Neutrophil (primary cell): ENCODE measurements at regions not wholly inside any gene's neighbourhood (a gene's known extent, or its start where the extent isn't known, plus 50 kb on each side); places are given as distances from the start of the nearest gene placed in this dataset.

Experiments used
- H3K27ac ChIP-seq: fragments of 200-600 bp; sonication (generic); 2 replicates; pipeline ENCODE4 v1.5.1; 2016; ENCODE audit warnings: mild to moderate bottlenecking, moderate library complexity
- H3K27me3 ChIP-seq: fragments of 200-600 bp; sonication (generic); 2 replicates; pipeline ENCODE4 v1.6.0; 2016; ENCODE audit warnings: mild to moderate bottlenecking
- H3K36me3 ChIP-seq: fragments of 200-600 bp; sonication (generic); 2 replicates; pipeline ENCODE4 v1.5.1; 2017
- H3K4me1 ChIP-seq, 2 experiments: fragments of 200-600 bp in 1 of 2; sonication (generic) in 1 of 2; 1 replicate in 1 of 2; 2 replicates in 1 of 2; pipeline versions ENCODE4 v1.5.1 to v1.6.1; 2013 to 2016; ENCODE audit warnings: low read depth in 1 of 2, low read length in 1 of 2, mild to moderate bottlenecking in 1 of 2, moderate library complexity in 1 of 2; ENCODE audit not compliant: control insufficient read depth in 1 of 2, insufficient read depth in 1 of 2
- H3K4me3 ChIP-seq, 2 experiments: fragments of 200-600 bp in 1 of 2; sonication (generic) in 1 of 2; 1 replicate in 1 of 2; 2 replicates in 1 of 2; pipeline ENCODE4 v1.5.1; 2013 to 2016; ENCODE audit warnings: low read depth in 1 of 2, low read length in 1 of 2, mild to moderate bottlenecking in 1 of 2, moderate library complexity in 1 of 2
- H3K9me3 ChIP-seq: fragments of 200-600 bp; sonication (generic); 2 replicates; pipeline ENCODE4 v1.5.1; 2016
- CTCF ChIP-seq: fragments of 200-600 bp; sonication (generic); IDR thresholded peaks from 2 replicates; pipeline ENCODE4 v1.5.1; 2016; ENCODE audit warnings: antibody characterized with exemption

GRCh38 chr11:128161994-128162393 is 425.4 kb downstream of the ETS1 start:
- H3K9me3 ChIP-seq, result no peaks in the 10 kb centered on the region
- no peak overlapping the region for H3K4me3 ChIP-seq
- H3K4me1 ChIP-seq, result peaks cover 5 to 6% of the 10 kb centered on the region in 2 experiments
- no peaks in the 10 kb centered on the region for H3K27me3 ChIP-seq
- no peak for TF ChIP-seq CTCF
- H3K36me3 ChIP-seq, result no peaks in the 10 kb centered on the region
- H3K27ac ChIP-seq, result no peak overlapping the region

GRCh38 chr11:128161436-128161835 is 425.9 kb downstream of the ETS1 start:
- Histone ChIP-seq H3K36me3 (no peaks in the 10 kb centered on the region), H3K4me3 (no peak overlapping the region), H3K4me1 (peaks cover 5 to 6% of the 10 kb centered on the region in 2 experiments), H3K9me3 (no peaks in the 10 kb centered on the region), H3K27ac (no peak overlapping the region), H3K27me3 (no peaks in the 10 kb centered on the region)
- no peak for TF ChIP-seq CTCF

- Histone ChIP-seq H3K36me3 (no peaks in the 10 kb centered on the region), H3K4me1 (no peaks in the 10 kb centered on the region), H3K9me3 (no peaks in the 10 kb centered on the region), H3K27me3 (no peaks in the 10 kb centered on the region), H3K4me3 (no peak overlapping the region), H3K27ac (no peak overlapping the region)
- no peak for TF ChIP-seq CTCF
These were observed 428.5 kb downstream of the ETS1 start for GRCh38 chr11:128158860-128159259.

GRCh38 chr11:128157423-128158298 is 429.7 kb downstream of the ETS1 start:
- Histone ChIP-seq H3K4me3 (no peak overlapping the region), H3K9me3 (no peaks in the 10 kb centered on the region), H3K27ac (no peak overlapping the region), H3K4me1 (no peaks in the 10 kb centered on the region), H3K36me3 (no peaks in the 10 kb centered on the region), H3K27me3 (no peaks in the 10 kb centered on the region)
- peak; percentile 55 for TF ChIP-seq CTCF

- no peak overlapping the region for H3K27ac ChIP-seq
- no peaks in the 10 kb centered on the region for H3K36me3 ChIP-seq
- no peak for TF ChIP-seq CTCF
- no peaks in the 10 kb centered on the region for H3K4me1 ChIP-seq
- no peak overlapping the region for H3K4me3 ChIP-seq
- no peaks in the 10 kb centered on the region for H3K9me3 ChIP-seq
- no peaks in the 10 kb centered on the region for H3K27me3 ChIP-seq
These were observed 430.9 kb downstream of the ETS1 start for GRCh38 chr11:128156486-128156885.
